GM12801 (cell line): ENCODE measurements at regions not wholly inside any gene's neighbourhood (a gene's known extent, or its start where the extent isn't known, plus 50 kb on each side); places are given as distances from the start of the nearest gene placed in this dataset.

Experiments used
- CTCF ChIP-seq: IDR thresholded peaks from one replicate; pipeline ENCODE4 v1.5.1; 2011; ENCODE audit warnings: control low read depth; ENCODE audit not compliant: insufficient read length; ENCODE audit errors: extremely low read depth

GRCh38 chr12:13307143-13307816 is 110.8 kb downstream of the EMP1 start:
- TF ChIP-seq CTCF = no peak

GRCh38 chr12:13304924-13305323 is 108.4 kb downstream of the EMP1 start:
- TF ChIP-seq CTCF = no peak

- TF ChIP-seq CTCF = no peak
Observed at GRCh38 chr12:13299457-13299856, 102.9 kb downstream of the EMP1 start.

GRCh38 chr12:13293096-13293495 is 96.6 kb downstream of the EMP1 start:
- no peak for TF ChIP-seq CTCF

GRCh38 chr12:13289653-13290289 is 93.2 kb downstream of the EMP1 start:
- no peak for TF ChIP-seq CTCF

GRCh38 chr12:13288937-13289652 is 92.6 kb downstream of the EMP1 start:
- TF ChIP-seq CTCF = no peak

- no peak for TF ChIP-seq CTCF
Observed at GRCh38 chr12:13288501-13288900, 92.0 kb downstream of the EMP1 start.
